GM18867 (cell line): ENCODE measurements at regions not wholly inside any gene's neighbourhood (a gene's known extent, or its start where the extent isn't known, plus 50 kb on each side); places are given as distances from the start of the nearest gene placed in this dataset.
A peak's percentile ranks its signal among the peaks of the same experiment; 100 is the strongest.
"Not testable (repeated sequence)": the region's sequence is repeated elsewhere in the genome, so short reads cannot be mapped to it uniquely, and the experiment has no call there.

Experiments
- ATAC-seq: cut with Tn5 transposase; IDR thresholded peaks from one replicate; pipeline ENCODE4 v1.9.1; 2021; ENCODE audit warnings: mild to moderate bottlenecking, moderate library complexity; ENCODE audit not compliant: unreplicated experiment

DNA sequence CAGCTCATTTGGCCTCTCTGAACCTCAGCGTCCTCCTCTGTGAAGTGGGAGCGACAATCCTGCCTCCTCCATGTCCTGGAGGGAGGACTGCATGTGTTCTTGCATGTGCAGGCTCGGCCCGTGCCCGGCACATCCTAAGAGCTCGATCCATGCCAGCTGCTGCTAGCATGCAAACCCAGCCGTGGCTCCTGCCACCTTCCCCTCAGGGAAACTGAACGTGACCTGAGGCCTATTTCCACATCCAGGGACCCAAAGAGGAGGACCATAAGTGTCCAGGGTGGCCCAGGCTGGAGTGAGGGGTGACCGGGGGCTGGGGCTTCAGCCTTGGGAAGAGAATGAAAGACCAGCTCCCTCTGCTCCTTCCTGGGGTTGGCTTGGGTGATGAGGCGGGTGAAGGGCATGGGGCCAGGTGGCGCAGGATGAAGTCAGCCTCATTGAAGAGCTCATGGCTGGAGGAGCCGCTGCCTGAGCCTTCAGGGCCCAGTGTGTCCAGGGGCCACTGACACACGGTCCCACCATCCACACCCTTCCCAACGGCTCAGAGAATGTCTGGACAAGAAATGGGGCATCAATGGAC is 115.7 kb upstream of the AKAP13 start:
- ATAC-seq, result not testable (repeated sequence)

DNA sequence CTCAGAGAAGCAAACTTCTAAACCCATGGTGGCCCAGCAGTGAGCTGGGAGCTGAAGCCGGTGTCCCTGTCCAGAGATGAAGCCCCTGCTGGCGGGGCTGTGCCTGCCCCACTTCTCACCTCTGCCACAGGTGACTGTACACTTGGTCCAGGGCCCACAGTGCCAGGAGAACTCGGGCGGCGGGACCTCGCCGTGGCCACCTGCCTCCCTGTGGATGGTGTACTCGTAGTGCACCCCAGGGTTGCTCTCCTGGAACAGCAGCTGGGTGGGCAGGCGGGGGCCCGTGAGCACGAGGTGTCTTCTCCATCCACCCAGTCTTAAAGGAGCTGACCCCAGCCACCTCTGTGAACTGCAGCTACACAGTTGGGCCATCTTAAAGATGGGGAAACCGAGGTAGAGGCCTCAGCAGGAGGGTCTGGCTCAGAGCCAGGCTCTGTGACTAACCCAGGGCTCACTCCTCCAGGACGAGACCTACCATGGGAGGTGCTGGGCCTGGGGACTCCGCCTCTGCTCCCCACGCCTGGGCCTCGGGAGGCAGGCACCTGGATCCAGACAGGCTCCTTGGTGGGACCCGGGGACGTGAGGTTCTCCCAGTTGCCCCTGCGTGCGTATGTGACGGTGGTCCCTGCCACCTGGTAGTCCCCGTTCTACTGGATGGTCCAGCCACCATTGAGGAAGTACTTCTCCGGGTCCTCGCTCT is 113.1 kb upstream of the AKAP13 start:
- not testable (repeated sequence) for ATAC-seq

DNA sequence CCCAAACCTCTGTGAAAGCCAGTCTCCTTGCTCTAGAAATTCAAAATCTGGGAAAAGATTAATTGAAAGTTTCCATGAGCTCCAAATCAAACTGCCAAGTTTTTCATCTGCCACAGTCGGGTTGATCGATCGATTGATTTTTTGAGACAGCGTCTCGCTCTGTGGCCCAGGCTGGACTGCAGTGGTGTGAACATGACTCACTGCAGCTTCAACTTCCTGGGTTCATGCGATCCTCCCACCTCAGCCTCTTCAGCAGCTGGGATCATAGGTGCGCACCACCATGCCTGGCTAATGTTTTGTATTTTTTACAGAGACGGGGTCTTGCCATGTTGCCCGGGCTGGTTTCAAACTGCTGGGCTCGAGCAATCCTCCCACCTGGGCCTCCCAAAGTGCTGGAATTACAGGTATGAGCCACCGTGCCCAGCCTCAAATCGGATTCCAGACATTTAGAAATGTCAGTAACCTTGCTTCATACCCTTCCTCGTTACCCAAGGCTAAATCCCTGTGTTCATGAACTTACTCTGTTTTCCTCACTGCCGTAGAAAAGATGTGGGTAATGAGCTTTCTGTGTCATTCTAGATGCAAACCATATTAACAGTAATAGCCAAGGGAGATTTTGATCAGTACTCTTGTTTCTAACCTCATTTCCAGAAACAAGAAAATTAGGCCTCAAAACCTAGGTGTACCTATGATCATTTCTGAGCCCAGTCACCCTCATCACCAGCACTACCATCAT is 105.9 kb upstream of the AKAP13 start:
- ATAC-seq, result no peak

DNA sequence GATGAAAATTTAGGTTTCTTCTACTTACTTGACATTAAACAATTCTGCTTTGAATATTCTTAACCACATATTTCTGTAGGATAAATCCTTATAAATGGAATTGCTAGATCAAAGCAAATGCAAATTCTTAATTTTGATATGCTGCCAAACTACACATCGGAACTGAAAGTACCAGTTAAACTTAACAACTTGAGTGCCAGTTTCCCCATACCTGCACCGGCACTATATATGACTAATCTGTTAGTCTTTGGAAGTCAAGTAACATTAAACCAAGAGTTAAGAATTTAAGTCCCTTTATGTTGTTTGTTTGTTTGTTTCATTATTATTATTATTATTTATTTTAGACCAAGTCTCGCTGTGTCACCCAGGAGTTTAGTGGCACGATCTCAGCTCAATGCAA is 103.9 kb upstream of the AKAP13 start:
- no peak for ATAC-seq

DNA sequence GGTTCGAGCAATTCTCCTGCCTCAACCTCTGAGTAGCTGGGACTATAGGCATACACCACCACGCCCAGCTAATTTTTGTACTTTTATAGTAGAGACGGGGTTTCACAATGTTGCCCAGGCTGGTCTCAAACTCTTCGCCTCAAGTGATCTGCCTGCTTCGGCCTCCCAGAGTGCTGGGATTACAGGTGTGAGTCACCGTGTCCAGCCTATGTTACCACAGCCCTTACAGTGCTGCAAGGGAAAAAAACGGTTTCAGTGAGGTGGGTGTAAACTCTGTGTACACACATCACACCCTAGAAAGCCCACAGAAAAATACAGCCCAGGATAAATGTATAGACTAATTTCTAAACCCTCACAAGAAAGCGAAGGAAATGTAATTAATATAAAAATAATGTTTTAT is 103.5 kb upstream of the AKAP13 start:
- ATAC-seq, result no peak

DNA sequence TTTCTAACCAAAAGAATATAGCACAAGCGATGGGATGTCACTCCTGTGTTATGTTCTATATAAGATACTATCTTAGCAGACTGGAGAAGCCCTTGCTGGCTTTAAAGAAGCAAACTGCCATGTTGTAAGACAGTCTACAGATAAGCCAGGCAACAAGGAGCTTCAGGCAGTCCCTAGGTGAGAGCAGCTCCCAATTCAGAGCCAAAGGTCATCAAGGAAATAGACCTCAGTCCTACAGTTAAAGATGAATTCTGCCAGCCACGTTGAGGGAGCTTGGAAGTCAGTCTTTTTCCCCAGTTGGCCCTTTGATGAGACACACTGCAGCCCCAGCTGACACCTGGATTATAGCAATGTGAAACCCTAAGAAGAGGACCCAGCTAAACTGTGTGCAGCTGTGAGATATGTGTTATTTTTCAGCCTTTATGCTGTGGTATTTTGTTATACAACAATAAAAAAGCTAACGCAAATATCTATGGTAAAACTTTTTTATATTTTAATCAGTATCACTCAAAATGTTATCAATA is 102.5 kb upstream of the AKAP13 start:
- ATAC-seq, result no peak

DNA sequence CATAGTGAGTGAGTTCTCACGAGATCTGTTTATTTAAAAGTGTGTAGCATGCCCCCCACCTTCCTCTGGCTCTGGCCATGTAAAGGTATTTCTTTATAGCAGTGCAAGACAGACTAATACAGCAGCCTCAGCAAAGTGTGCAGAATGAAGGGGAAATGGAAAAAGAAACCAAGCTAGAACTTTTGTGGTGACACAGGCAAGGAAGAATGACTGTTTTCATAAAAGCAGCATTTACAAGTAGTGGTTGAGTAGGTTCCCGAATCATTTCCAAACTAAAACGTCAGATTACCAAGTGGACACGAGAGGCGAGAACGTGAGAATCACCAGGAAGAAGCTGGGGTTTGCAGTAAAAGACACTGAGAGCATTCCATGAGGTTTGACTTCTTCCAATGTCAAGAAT is 100.2 kb upstream of the AKAP13 start:
- peak; percentile 38 for ATAC-seq

DNA sequence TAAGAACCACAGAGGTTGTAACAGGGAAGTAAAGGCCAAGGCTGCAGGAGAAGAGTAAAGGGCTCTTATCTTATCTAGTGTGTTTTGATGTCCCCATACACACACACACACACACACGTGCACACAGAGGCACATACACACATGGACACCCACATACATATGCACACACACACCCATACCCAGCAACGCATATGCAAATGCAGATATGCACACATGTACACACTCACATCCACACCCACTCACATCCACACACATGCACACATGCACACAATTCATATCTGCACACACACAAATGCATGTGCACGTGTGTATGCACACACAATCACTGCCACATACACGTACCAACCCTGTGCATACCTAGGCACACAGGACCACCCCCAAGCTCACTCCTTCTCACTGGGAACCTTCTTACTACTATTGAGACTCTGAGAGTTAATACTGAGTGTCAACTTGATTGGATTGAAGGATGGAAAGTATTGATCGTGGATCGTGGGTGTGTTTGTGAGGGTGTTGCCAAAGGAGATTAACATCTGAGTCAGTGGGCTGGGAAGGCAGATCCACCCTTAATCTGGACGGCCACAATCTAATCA is 99.0 kb upstream of the AKAP13 start:
- no peak for ATAC-seq

DNA sequence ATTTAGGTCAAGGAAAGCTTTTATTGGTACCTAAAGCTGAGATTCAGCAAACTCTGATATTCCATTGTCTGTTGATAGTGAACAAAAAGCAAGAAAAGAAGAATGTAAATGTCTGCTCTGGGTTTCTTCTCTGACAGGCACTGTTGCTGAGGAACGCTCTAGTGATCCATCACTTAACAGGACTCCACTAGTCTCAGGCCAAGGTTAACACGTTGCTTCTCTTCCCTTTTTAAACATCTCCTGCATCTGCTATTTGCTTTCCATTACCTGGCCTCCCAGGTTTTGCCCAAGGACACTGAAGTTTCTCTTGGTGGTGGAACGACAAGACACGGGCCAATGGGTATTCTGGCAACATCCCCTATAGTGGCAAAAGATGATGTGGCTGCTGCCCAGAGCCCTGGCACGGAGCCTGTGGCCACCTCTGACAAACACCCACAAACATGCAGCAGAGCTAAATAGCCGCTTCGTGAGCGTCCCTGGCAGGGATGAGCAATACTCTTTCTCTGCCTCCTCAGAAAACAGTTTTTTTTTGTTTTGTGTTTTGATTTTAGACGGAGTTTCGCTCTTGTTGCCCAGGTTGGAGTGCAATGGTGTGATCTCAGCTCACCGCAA is 97.8 kb upstream of the AKAP13 start:
- no peak for ATAC-seq

DNA sequence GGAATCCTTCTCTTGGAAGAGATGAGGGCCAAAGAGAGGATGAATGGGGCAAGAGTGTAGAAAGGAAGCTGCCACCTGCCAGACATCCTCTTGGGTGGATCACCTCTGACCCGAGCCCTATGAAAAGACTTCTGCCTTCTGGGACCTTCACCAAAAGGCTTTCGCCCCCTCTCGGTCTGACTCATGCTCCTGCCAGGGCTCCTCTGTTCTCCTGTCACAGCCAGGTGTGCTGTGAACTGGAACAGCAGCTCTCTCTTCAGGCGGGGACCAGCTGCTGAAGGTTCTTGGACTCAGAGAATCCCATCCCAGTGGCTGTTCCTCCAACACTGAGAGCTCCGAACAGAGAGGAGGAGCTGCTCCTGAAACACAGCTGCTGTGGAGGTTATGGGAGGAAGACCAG is 96.6 kb upstream of the AKAP13 start:
- peak; percentile 63 for ATAC-seq

DNA sequence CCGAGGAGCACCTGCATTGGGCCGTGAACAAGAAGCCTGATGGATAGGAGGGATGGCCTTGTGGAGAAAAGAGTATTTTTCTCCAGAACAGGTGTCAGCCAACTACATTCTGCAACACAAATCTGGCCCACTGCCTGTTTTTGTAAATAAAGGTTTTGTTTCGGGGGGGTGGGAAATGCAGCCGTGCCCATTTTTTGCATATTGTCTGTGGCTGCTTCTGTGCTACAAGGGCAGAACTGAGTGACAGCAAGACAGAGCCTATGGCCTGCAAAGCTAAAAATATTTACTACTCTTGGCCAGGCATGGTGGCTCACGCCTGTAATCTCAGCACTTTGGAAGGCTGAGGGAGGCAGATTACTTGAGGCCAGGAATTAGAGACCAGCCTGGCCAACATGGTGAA is 95.9 kb upstream of the AKAP13 start:
- ATAC-seq, result peak; percentile 75

DNA sequence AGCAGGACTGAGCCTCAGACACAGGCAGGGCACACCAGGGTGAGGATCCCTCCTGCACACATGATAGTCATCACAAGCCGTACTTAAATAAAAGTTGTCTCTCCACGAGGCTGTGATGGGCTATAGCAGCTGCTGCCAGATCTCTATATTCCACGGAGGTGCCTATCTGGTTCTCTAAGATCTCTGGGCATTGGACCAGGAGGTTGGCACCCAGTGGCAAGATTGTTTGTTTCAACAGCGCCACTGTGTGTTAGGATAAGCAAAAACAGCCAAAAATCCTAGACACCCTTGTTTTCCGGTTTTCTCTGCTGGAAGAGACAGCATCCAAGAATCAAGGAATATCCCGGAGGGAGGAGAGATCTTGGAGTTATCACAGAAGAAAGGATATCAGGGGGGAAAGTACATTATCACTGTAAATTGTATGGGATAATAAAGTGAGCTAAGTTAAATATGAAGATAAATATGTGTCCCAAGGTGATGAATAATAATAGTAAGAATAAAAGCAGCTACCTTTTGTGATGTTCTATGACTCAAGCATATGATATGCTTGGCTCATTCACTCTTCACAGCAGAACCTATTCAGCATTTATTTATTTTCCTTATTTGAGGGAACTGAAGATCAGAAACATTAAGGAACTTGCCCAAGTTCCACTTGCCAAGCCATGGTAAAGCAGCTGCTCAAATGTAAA is 90.6 kb upstream of the AKAP13 start:
- no peak for ATAC-seq

DNA sequence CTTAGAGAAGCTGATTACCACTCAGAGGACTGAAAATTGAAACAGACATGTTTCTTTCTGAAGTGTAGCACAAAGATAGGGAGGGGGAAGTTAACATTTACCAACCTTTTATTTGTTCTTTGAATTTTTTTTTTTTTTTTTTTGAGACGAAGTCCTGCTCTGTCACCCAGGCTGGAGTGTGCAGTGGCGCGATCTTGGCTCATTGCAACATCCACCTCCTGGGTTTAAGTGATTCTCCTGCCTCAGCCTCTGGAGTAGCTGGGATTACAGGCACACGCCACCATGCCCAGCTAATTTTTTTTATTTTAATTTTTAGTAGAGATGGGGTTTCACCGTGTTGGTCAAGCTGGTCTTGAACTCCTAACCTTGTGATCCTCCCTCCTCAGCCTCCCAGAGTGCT is 87.8 kb upstream of the AKAP13 start:
- ATAC-seq, result not testable (repeated sequence)

DNA sequence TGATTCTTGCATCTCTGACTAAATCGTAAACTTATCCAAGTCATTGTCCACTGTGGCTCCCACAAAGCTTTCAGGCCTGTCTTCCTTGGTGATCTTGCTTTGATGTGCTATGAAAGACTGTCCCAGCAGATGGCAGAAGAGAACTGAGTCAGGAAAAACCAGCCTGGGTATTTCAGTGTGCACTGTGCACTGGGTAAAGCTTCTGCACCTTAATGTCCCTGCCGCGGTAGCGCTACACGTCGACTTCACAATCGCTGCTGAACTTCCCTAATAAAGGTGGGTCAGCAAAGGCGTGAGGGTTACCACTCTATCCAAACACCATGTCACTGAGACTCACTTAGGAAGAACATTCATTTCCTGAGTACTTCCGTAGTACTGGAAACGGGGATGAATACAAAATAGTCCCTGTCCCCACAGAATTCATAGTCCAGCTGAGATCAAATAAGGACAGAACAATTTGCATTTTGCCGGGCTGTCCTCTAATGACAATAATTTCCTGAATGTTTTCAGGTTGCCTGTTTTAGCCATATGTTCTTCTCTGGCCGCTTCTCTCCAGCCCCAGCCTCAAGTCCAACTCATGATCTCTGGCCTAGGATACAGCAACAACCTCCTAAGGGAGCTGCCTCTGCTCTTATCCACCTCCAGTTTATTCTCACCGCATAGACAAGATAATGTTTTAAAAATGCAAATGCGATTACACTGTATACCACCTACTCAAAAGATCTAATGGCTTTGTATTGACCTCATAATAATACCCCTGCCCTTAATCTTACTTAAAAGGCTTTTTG is 83.6 kb upstream of the AKAP13 start:
- peak; percentile 88 for ATAC-seq

DNA sequence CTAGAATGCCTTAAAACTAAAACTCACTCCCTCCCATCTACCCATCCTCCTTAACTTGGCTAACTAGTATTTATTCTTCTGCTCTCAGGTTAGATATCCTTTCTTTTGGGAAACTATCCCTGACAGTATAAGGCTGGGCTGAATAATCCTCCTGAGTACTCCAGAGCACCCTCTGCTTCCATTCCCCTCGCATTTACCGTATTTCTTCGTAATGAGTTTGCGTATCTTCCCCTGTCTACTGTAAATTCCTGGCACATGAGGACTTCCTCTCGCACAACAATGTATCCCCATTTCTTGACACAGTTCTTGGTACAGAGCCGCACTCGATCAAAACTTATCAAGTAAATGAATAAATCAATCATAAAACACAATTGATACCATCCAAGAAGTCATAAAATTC is 82.9 kb upstream of the AKAP13 start:
- no peak for ATAC-seq

DNA sequence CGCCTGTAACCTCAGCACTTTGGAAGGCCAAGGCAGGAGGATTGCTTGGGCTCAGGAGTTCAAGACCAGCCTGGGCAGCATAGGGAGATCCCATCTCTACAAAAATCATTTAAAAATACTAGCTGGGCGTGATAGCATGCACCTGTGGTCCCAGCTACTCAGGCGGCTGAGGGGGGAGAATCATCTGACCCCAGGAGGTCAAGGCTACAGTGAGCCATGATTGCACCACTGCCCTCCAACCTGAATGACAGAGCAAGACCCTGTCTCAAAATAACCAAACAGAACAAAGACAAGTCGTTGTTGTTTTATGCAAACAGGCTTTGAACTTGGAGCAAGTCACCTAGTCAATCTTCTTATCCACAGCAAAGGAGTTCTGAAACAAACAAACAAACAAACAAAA is 82.0 kb upstream of the AKAP13 start:
- ATAC-seq, result no peak

DNA sequence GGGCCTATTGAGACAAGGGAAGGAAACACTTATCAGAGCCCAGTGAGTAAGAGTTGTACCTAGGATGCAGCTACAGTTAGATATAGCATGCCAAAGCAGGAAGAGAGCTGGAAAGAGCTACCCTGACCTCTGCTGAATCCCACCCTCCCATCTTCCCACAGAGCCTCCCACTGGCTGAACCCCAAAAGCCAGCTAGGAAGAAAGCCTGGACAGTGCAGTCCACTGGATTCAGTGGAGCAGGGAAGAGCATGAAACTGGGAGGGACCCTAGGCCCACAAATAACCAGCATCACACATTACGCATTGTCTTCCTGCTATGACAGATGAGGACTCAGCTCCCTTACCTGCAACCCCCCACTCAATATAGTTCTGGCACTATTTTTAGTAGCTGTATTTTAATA is 81.5 kb upstream of the AKAP13 start:
- no peak for ATAC-seq

DNA sequence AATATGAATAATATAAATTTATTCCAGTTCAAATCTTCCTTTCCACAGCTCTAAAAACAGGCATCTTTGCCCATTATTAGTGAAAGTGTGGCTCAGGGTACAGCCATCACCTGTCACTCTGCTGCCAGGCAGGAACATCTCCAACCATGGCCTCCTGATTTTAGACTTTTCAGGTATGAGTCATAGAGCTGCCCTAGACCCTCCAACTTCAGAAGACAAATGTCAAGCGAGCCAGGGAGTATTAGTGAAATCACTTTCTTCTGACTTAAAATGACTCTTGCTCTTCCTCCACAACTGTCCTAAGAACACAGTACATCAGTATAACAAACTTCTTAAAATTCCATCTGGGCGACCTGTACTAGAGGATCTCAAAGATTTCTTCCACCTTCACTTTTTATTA is 78.1 kb upstream of the AKAP13 start:
- no peak for ATAC-seq

DNA sequence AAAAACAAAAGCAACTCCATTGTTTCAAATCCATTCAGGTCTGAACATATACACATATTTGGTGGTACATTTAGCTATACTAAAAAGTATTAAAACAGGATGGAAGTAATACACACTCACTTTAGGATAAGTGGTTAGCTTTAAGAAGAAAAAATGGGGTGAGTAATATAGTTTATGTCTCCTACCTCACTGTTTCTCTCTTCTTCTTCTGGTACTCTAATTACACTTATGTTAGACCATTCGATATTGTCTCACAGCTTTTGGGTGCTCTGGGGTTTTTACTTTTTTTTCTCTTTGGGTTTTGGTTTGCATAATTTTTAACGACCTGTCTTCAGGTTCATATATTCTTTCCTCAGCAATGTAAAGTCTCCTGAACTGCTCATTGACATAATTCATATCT is 75.4 kb upstream of the AKAP13 start:
- ATAC-seq, result no peak
